Left renal pelvis (tissue), 4 donors: ENCODE measurements at regions not wholly inside any gene's neighbourhood (a gene's known extent, or its start where the extent isn't known, plus 50 kb on each side); places are given as distances from the start of the nearest gene placed in this dataset.
"Not testable (repeated sequence)": the region's sequence is repeated elsewhere in the genome, so short reads cannot be mapped to it uniquely, and the experiment has no call there.

Experiments used
- DNase-seq, 4 donors: peaks; one replicate each; pipeline ENCODE4 v3.0.0-alpha.2; 2013; ENCODE audit warnings: low read depth in 4 of 4, low spot score in 3 of 4

DNA sequence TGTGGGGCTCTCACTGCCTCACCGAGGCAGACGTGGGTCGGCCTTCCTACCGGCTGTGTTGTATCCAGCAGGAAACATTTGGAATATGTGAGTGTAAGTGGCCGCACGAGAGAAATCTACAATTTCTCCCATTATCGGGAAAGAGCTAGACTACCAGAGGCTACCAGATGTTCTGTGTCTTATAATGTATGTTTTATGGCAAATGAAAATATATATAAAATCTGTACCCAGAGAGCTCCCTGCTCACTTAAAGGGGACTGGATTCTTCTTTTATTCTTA, 69.5 kb upstream of the PITX1 start:
- DNase-seq, result peak; percentile 28 to 52 (median 34)

DNA sequence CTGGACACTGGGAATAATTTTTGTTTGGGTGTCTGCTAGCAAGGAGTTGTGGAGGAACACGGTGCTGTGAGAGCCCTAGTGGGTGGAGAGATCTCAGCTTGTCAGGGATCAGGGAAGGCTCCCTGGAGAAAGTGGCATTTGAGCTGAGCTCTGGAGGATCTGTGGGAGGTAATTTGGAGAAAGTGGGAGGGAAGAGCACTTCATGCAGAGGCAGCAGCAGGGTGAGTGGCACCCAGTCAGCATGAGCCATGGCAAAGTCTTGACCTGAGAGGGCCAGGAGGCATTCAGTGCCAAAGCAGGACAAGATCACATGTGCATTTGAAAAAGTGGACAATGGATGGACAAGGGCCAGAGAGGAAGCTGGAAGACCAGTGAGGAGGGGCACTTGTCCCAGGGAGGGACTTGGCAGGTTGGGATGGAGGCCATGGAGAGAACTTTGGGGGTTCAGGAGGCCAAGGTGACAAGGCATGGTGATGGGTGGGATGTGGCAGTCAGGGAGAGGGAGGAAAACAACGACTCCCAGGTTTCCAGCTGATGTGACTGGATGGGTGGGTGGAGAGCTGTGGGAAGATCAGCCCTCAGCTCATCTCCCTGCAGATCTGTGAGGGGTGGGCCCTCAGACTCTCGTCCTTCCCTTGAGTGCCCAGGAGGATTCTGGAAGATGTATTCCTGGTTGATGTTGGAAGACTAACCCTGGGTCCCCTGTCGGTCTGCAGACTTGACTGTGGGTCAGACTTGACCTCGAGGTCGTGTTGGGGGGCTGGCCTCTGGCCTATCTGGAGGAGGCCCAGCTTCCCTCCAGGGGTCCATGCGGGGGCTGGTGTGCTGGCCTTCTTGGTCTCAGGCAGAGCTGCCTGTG, 68.9 kb upstream of the PITX1 start:
- no peak for DNase-seq

DNA sequence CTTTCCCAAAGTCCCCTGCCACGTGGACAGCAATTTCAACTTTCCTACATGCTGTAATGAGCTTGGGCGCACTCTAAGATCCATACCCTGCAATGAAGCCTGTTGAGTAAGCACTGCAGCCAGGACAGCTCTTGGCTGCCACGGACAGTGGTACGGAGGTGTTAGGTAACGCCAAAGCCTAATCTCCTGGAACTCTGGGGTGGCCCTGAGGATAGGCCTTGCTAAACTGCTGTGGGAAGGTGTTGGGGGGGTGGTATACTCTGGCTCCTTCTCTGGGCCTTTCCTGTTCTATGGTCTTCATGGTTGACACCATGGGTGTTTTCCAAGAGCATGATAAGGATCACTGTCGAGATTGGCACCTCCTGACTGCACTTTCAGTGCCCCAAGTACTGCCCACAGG, 66.4 kb upstream of the PITX1 start:
- DNase-seq, result no peak

DNA sequence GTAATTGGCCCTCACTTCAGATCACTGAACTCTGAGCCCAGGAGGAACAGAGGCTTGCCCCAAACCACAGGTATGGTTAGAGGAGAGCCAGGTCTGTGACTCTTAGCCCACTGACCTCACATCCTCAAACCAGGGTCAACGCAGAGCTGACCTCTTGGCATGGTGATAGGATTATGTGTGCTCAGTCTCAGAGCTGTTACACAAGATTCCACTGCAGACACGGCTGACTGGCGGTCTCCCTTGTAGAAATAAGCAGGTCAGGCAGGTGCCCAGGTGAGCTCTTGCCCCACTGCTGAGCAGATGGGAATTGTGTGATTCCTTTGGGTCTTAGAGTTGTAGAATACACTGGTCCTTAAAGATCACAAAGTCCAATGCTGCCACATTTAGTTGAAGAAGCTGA, 66.0 kb upstream of the PITX1 start:
- no peak for DNase-seq

DNA sequence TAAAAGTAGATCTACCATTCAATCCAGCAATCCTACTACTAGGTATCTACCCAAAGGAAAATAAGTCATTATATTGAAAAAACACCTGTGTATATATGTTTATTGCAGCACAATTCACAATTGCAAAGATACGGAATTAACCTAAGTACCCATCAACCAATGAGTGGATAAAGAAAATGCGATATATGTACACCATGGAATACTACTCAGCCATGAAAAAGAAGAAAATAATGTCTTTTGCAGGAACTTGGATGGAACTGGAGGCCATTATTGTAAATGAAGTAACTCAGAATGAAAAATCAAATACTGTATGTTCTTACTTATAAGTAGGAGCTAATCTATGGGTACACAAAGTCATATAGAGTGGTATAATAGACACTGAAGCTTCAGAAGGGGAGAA, 63.4 kb upstream of the PITX1 start:
- DNase-seq, result no peak

DNA sequence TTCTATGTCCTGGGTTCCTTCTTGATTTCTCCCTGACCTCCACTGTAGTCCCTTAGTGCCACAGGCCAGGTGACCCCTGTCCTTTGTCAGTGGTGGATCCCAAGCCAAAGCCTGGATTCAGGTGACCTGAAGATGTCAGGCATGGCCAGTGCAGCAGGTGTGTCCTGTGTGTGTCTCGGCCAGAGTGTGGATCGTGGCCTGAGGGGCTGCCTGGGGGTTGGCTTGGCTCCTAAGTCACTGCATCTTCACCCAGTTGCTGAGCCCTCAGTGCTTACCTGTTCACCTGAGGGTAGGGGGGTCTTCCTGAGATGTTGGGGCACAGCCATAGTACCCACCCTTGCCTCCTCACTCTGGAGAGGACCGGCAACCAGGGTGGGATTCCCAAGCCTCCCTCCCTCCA, 61.8 kb upstream of the PITX1 start:
- no peak for DNase-seq

DNA sequence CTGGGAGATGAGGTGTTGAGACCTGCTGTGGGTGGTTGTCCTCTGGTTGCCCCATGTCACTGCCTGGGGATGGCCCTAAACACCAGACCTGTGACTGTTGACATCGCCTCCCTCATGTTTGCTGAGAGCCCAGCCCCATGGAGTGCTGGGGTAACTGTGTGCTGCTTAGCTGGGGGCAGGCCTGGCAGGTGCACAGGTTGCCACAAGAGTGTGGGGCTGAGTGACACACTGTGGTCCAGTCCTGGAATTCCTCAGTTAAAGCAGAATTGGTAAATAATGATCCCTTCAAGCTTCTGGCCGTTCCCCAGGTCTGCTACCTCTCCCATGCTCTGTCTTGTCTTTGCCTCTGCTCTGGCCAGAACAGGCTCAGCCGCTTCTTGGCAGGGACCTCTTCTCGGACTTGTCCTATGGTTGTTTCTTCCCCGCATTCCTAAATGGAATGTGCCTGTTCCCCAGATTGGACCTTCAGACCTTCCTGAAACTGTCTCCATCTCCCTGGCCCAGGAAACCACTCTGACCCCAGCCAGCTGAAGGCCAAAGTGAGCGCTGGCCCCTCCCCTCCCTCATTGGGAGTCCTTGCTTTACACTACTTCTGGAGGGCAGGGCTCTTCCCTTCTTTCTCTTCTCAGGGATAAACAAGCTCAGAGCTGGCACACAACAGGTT, 61.2 kb upstream of the PITX1 start:
- DNase-seq, result no peak

DNA sequence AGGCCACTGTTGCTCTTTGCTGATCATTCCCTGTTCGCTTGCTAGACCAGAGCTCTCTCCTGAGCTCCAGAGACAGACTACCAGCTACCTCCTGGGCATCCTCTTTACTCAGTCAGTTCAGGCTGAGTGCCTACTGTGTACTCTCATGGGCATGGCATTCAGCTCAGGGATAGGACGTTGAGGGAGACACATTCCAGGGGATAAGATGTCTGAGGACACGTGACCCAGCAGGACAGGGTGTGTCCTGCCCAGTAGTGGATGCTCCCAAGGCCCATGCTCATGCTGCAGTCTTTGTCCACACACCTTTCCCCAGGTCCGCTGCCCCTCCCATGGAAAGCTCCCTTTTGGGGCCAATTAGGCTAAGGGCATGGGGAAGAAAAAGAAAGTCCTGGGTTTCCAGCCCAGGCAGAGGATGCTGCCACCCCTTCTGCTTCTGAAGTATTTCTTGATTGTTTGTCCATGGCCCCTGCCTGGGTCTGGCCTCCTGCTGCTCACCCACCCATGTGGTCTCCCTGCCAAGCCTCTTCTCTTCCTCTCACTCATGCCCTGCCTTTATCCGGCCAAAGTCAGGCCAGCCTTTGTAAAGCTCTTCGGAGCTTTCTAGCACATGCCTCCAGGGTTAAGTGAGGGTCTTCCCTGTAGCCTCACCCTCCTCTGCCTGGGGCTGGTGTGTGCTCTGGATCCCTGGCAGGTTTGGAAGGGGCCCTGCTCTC, 60.5 kb upstream of the PITX1 start:
- no peak for DNase-seq

DNA sequence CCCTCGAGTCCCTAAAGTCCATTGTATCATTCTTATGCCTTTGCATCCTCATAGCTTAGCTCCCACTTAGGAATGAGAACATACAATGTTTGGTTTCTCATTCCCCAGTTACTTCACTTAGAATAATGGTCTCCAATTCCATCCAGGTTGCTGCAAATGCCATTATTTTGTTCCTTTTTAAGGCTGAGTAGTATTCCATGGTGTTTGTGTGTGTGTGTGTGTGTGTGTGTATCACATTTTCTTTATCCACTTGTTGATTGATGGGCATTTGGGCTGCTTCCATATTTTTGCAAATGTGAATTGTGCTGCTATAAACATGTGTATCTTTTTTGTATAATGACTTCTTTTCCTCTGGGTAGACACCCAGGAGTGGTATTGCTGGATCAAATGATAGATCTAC, 59.5 kb upstream of the PITX1 start:
- DNase-seq, result not testable (repeated sequence)

DNA sequence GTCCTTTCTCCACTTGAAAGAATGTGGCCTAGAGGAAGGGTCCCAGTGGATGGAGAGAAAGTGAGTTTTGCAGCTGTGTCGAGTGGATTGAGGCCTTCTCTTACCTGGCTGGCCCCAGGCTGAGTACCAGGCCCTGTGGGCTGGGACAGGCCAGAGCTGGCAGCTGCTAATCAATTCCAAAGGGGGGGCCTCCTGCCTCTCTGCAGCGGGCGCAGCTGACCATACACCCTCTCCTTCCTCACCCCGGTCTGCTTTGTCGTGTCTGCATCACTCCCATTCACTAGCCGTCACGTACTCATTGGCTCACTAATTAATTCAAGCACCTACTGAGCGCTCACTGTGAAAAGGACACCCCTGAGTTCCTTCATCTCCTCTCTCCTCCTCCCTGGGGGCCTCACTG, 58.4 kb upstream of the PITX1 start:
- DNase-seq, result no peak

DNA sequence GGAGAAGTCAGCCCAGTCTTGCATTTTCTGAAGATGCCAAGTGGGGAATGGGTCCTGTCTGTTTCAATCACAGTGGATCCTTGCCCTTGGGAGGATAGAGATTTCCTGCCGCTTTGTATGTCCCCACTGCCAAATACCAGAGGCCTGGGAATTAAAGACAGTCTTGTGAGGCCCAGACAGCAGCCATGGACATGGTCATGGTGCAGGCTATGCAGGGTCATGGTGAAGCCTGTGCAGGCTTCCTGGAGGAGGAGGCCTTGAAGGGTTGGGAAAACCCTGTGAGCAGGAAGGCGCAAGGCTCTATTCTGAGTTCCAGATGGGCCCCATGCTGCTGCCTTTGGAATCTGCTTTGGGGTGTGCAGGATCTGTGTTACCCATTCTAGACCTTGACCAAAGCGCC, 57.3 kb upstream of the PITX1 start:
- DNase-seq, result no peak

DNA sequence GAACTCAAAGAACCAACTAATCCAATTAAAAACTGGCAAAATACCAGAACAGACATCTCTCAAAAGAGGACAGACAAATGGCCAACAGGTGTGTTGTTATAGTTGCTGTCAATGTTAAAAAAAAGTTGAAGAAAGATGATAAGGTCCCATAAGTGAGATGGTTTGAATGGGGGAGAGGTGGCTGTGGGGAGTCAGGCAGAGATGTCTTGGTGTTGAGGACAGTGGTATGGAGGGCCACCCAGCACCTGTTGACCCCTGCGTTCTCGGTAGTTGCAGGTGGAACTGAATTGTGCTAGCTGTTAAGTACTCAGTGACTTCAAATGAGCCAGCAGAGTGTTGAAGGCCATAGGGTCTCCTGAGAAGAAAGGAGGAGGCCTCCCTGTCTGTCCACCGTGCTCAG, 55.9 kb upstream of the PITX1 start:
- DNase-seq, result no peak

DNA sequence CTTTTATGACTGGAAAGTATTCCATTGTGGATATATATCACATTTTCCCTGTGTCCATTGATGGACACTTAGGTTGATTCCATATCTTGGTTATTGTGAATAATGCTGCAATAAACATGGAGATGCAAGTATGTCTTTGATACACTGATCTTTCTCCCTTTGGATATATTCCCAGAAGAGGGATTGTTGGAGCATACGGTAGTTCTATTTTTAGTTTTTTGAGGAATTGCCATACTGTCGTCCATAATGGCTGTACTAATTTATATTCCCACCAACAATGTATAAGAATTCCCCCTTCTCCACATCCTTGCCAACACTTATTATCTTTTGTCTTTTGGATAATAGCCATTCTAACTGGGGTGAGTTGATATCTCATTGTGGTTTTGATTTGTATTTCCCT, 54.9 kb upstream of the PITX1 start:
- no peak for DNase-seq

DNA sequence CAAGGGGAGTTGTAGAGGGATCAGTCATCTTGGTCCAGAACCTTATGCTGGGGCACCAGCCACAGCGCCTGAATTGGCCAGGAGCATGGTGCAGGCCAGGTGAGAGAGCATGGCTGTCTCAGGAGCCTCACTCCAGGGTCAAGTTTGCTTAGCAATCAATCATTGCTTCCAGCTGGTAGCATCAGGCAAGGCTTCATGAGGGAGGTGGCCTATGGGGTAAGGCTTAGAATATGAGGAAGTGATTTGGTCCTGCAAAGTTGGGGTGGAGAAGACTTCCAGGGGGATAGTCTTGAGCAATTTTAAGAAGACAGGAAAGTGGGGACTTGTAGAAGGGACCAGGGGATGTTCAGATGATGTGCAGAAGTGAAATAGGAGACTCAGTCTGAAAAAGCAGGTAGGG, 53.9 kb upstream of the PITX1 start:
- no peak for DNase-seq

DNA sequence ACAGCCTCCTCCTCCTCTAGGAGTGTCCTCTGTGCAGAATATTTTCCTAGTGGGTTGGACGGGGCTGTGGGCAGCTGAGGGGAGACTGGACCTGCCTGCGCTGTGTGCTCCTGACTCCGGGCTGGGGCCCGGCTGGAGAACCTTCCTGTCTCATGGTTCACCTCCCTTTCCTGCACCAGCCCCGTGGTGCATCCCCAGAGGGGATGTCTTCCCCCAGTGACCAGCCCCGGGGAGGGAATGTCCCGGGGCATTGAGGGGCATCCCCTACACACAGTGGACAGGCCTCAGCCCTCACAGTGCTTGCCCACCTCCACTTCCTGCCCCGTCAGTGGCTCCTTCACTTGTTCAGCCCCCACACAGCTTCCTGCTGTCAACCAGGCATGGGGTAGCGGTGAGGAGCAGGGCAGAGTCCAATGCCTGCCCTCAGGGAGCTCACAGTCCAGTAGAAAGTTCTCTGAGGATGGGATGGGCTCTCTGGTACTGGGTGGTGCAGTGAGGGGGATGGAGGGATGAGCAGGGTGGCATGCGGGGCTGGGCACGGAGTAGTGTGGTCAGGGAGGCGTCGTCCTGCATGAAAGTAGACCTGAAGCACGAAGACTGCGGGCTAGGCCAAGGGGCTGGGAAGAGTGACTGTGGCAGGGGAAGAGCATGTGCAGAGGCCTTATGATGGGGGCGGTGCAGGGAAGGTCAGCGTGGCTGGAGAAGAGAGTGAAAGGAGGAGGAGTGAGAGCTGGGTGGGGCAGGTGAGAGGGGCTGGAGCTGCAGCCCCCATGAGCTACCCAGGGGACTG, 52.1 kb upstream of the PITX1 start:
- DNase-seq, result no peak

DNA sequence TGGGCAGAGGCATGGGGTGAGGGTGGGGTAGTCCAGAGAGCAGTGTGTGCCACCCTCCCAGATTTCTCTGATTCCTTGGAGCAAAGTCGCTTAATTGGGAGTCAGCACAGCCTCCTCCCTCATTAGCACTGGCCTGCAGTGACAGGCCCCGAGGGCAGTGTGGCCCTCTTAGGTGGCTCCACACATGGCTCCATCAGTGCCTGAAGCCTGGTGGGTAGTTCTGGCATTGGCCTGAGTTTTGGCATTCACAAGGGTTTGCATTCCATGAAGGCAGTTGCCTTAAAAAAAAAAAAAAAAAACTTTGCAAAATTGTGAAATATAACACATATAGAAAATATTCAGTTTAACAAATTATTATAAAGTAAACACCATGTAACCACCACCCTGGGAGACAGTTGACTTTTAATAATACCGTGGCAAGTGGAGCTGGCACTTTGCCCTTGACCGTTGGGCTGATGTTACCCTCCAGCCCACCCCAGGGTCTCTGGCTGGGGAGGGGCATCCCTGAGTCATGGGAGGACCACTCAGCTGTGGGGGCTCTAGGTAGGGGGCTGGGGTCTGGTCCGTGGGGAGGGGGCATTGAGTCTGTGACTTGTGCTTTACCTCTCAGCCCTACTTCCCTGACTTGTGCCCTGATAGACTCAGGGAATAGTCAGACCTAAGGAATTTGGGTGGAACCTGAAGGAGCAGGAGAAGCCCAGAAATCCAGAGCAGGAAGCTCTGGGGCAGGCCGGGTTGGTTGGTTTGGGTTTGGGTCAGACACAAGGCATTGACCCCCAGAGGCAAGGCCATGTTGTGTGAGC, 51.3 kb upstream of the PITX1 start:
- DNase-seq, result no peak
